CMK (cell line): ENCODE measurements at regions not wholly inside any gene's neighbourhood (a gene's known extent, or its start where the extent isn't known, plus 50 kb on each side); places are given as distances from the start of the nearest gene placed in this dataset.

ENCODE experiments used
- DNase-seq: peaks from one replicate; pipeline ENCODE4 v3.0.0-alpha.2; 2010; ENCODE audit warnings: low read depth

GRCh38 chr3:106215047-106215446, 346.2 kb upstream of the CBLB start:
- DNase-seq, result no peak

GRCh38 chr3:106217745-106218144, 348.9 kb upstream of the CBLB start:
- no peak for DNase-seq

GRCh38 chr3:106227068-106227467, 358.3 kb upstream of the CBLB start:
- DNase-seq, result no peak

DNA sequence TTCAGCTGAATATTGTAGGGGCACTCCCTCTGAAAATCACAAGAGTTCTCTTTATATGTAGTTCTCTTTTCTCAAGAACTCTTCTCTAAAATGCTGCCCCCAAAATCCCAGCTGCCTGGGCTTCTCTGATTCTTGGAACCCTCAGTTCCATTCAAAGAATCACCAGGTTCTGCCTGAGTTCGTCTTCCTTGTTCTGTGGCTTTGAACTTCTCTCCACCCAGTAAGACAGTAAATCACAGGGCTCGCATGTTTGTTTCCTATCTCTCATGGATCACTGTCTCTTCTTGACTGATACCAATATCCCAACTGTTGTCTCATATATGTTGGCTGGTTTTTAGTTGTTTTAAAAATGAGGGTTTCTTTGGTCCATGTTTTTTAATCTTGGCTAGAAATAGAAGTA, 359.5 kb upstream of the CBLB start:
- DNase-seq, result no peak

GRCh38 chr3:106229495-106230278, 360.9 kb upstream of the CBLB start:
- no peak for DNase-seq

DNA sequence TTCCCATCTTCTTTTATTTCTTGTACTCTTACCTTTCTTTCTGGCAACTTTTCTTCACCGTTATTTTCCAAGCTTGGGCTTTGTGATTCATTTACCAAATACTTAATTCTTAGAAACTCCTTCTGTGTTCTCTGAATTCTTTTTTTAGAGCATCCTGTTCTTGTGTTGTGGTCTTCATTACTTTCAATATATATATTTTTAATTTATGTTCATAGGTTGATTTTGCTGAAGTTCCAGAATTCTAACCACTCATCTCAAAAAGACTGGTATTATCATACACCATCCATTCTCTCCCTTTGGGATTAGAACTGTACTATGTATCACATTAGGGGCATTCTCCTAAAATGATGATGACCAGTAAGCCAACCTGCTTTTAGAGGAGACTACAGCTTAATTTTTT, 362.3 kb upstream of the CBLB start:
- DNase-seq, result no peak

GRCh38 chr3:106232956-106233355, 364.1 kb upstream of the CBLB start:
- DNase-seq, result no peak

GRCh38 chr3:106239195-106239697, 370.4 kb upstream of the CBLB start:
- no peak for DNase-seq

DNA sequence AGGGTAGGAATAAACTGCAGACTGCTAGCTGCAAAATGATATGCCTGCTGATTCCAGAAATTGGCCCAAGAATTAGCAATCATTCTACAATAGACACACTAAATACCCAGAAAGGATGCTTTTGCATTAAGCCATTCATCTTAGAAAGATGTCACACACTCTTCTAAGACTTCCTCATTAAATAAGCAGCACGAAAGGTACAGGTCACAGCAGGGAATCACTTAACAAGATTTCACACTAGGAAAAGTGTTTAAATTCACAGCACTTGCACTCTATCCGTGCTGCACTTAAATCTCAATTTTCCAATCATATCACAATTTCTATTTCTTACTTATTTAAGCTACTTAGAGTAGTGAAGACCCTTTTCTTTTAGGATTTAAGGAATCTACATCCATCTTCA, 372.8 kb upstream of the CBLB start:
- DNase-seq, result no peak

DNA sequence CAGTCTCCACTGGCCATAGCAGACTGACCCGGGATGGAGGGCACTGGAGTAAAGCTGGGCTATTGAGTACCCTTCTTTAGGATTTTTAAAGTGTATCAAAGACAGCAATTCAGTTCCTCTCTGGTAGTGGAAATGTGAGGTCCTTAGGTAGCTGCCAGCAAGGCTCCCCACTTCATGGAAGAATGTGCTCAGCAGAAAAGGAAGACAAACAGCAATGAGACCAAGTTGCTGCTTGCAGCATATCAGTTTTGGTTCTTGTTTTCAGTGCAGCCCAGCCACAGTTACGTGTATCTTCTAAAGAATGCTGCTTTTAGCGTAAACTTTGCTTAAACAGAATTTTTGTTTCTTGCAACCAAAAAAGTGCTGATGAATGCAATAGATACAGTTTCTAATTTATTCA, 374.0 kb upstream of the CBLB start:
- DNase-seq, result no peak

DNA sequence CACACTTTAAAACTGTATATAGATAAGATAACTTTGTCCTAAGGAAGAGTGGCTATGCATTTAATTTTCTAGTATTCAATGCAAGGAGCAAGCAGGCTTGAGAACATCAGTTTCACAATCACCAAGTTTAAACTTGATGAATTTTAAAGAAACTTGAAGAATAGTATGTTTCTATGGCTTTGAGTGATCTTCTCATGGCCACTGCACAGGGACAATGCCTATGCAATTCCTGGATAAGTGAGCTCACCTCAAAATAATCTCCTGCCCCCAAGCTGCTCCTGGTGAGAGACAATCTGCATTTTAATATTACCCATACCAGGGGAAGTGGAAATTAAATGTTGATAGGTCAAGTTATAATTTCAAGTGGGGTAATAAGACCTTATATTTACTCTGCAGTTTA, 376.6 kb upstream of the CBLB start:
- no peak for DNase-seq

- no peak for DNase-seq
Observed at GRCh38 chr3:106247902-106248684, 379.3 kb upstream of the CBLB start.

GRCh38 chr3:106249159-106249558, 380.3 kb upstream of the CBLB start:
- no peak for DNase-seq

DNA sequence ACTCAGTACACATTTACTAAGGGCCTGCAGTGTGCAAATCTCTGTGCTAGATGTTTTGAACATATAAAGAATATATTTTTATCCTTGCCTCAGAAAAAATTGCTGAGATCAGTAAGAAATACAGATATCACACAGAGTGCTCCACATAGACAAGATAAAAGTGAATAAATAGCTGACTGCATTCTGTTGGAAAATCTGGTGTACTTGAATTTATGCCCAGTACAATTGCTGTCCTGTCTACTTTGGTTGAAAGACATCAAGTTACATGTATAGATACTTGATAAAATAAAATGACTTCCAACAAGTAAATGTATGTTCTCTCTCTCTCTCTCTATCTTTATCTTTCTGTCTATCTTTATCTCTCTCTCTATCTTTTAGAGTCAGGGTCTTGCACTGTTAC, 381.2 kb upstream of the CBLB start:
- no peak for DNase-seq

- DNase-seq, result no peak
Observed at GRCh38 chr3:106251160-106251892, 382.5 kb upstream of the CBLB start.

DNA sequence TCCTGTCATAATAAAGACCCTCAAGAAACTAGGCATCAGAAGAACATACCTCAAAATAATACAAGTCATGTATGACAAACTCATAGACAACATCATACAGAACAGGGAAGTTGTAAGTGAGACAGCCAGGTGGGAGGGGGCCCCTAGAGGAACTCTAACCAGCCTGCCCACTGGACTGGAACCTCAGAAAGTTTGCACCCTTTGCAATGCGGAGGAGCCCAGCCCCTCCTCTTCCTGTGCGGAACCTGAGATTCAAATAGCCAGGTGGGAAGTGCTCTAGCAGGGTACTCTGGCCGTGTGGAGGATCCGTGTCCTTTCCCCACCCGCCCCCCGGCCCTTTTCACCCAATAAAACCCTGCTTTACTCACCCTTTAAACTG, 387.0 kb upstream of the CBLB start:
- no peak for DNase-seq

DNA sequence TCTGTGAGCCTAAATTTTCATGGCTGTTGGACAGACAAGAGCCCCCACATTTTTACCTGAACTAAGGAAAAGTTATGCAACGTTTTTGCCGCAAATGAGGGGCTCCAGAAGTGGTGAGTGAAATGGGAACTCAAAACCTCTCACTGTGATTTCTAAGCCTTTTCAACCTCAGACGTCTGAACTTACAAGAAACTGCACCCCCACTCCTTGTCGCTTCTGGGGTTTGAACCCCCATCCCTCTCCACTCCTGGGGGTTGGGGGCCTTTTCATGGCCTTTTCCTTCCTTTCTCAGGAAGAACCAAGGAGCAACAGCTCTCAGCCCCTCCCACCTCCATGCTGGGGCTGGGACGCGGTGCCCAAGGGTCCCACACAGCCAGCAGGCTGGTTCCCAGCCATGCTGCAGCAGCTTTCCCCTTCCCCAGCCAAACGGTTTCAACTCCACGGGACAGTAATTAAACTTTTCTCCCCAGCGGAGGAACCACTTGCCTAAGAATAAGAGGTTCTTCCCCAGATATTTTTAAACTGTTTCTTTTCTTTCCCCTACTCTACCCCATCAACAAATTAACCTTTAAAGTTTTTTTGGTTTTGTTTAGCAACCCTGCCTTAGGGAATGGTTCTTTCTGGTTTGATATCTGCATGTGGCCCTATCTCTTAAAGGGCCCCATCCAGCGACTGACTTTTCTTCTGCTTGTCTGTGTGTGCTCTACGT, 387.6 kb upstream of the CBLB start:
- DNase-seq, result no peak

GRCh38 chr3:106257172-106257571, 388.4 kb upstream of the CBLB start:
- DNase-seq, result no peak

GRCh38 chr3:106261396-106261795, 392.6 kb upstream of the CBLB start:
- no peak for DNase-seq

- DNase-seq, result no peak
Observed at GRCh38 chr3:106261915-106262683, 393.3 kb upstream of the CBLB start.

DNA sequence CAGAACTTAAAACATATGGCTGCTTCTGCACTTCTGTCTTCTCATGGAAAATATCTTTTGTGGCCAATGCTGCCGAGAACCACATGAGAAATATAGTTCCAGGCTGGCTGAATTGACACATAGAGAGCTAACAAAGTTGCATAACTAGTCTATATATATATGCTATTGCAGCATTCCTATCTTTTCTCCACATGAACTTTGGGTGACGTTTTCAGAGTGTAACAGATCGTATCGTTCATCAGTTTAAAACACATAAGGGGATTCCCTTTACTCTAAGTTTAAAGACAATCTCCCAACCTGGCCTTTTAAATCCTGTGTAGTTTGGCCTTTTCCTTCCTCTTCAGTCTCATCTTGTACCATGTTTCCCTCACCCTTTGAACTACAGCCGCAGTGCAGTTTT, 394.2 kb upstream of the CBLB start:
- DNase-seq, result no peak
